ENCODE measurements at regions not wholly inside any gene's neighbourhood (a gene's known extent, or its start where the extent isn't known, plus 50 kb on each side); places are given as distances from the start of the nearest gene placed in this dataset.

DNA sequence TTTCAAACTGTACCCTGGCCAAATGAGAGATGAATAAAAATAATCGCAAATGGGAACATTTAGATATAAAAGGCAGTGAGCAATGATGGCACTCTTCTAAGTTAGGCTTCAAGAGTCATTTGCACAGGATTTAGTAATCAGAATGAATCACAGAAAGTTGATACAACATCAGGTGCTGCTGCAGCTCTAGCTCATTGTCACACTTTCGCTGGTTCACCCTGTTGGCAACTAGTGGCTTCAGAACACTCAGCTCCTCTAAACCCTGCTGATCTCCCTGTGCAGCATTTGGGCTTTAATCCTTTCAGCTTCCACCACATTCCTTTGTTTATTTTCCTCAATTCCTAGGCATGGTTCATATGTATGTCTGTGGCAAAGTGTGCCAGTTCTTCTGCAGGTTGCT, 2071.2 kb upstream of the CDH6 start:
- H3K4me1 ChIP-seq (ENCODE audit: insufficient read depth, low read length), result no peaks in the 10 kb centered on the region; the same call in 1 of the 2 replicates
- TF ChIP-seq, protein P1, sequence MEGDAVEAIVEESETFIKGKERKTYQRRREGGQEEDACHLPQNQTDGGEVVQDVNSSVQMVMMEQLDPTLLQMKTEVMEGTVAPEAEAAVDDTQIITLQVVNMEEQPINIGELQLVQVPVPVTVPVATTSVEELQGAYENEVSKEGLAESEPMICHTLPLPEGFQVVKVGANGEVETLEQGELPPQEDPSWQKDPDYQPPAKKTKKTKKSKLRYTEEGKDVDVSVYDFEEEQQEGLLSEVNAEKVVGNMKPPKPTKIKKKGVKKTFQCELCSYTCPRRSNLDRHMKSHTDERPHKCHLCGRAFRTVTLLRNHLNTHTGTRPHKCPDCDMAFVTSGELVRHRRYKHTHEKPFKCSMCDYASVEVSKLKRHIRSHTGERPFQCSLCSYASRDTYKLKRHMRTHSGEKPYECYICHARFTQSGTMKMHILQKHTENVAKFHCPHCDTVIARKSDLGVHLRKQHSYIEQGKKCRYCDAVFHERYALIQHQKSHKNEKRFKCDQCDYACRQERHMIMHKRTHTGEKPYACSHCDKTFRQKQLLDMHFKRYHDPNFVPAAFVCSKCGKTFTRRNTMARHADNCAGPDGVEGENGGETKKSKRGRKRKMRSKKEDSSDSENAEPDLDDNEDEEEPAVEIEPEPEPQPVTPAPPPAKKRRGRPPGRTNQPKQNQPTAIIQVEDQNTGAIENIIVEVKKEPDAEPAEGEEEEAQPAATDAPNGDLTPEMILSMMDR (conservative IDR thresholded peaks at IDR 0.05), result no peak
- no peak overlapping the region for H2AK5ac ChIP-seq (ENCODE audit: insufficient read length, low read length)
- no peaks in the 10 kb centered on the region for H3K9me3 ChIP-seq (ENCODE audit: control insufficient read depth, low read depth, low read length)
- no peaks in the 10 kb centered on the region for H3K27me3 Mint-ChIP-seq (ENCODE audit: low read depth)
- H3K9ac ChIP-seq (ENCODE audit: extremely low read depth, insufficient read length, low read length), result no peak overlapping the region
- no peak overlapping the region for H3K27ac ChIP-seq (ENCODE audit: insufficient read length, low read depth, low read length)
- H3K23ac ChIP-seq (ENCODE audit: insufficient read length, low read depth, low read length), result no peak overlapping the region
- no peak overlapping the region for H3K4me3 Mint-ChIP-seq
- no peak overlapping the region for H4K8ac ChIP-seq (replicated peaks; ENCODE audit: insufficient read length, low read depth, low read length)
- H3K14ac ChIP-seq (ENCODE audit: insufficient read depth, low read length), result no peak overlapping the region
- no peak overlapping the region for H2AFZ ChIP-seq (ENCODE audit: low read length)
- H3K79me1 ChIP-seq (ENCODE audit: insufficient read depth, low read depth, low read length, poor library complexity, severe bottlenecking), result no peaks in the 10 kb centered on the region
- H4K91ac ChIP-seq (ENCODE audit: insufficient read length, low read depth, low read length), result no peak overlapping the region
- H2BK5ac ChIP-seq (ENCODE audit: insufficient read length, low read length), result no peak overlapping the region
- no peak overlapping the region for H2BK12ac ChIP-seq (ENCODE audit: insufficient read length, low read depth, low read length)
- H2BK20ac ChIP-seq (ENCODE audit: low read depth, low read length, poor library complexity, severe bottlenecking), result no peak overlapping the region
- H4K5ac ChIP-seq (ENCODE audit: insufficient read length, low read depth, low read length), result no peak overlapping the region
- peaks cover 7 to 10% of the 10 kb centered on the region in 2 experiments; a peak in 3 of 4 replicates for H3K4me1 Mint-ChIP-seq
- H3K27me3 ChIP-seq (ENCODE audit: insufficient read depth, low read length), result no peaks in the 10 kb centered on the region
- H2BK15ac ChIP-seq (ENCODE audit: low read depth, low read length), result no peak overlapping the region
- no peak overlapping the region for H3K4ac ChIP-seq (ENCODE audit: low read depth, low read length)
- H3K18ac ChIP-seq (ENCODE audit: insufficient read length, low read depth, low read length), result no peak overlapping the region
- no peaks in the 10 kb centered on the region for H4K20me1 ChIP-seq (ENCODE audit: control insufficient read depth, insufficient read depth, insufficient read length)
- H2BK120ac ChIP-seq (ENCODE audit: low read depth, low read length, poor library complexity, severe bottlenecking), result no peak overlapping the region
- H3K56ac ChIP-seq (ENCODE audit: insufficient read length, low read depth, low read length), result no peak overlapping the region
- H3T11ph ChIP-seq (ENCODE audit: low read length), result no peak overlapping the region
- no peaks in the 10 kb centered on the region for H3K9me3 Mint-ChIP-seq
- no peaks in the 10 kb centered on the region for H3K23me2 ChIP-seq (ENCODE audit: insufficient read length, low read depth, low read length, poor library complexity, severe bottlenecking)
- no peak for DNase-seq
- no peak overlapping the region for H3K27ac Mint-ChIP-seq
- H3K36me3 Mint-ChIP-seq (ENCODE audit: insufficient read depth in 1 of 3, low read depth in 3 of 3), result no peaks in the 10 kb centered on the region
- H3K4me2 ChIP-seq (ENCODE audit: insufficient read depth, insufficient read length, low read length), result no peak overlapping the region
- H3K79me2 ChIP-seq (ENCODE audit: insufficient read depth, low read length), result no peaks in the 10 kb centered on the region
- WGBS (ENCODE audit: extremely low coverage, insufficient read length, low lambda C conversion rate), result no CpG with 5 or more reads among the region's 2 CpGs

All from H9 (cell line).